ENCODE measurements at regions not wholly inside any gene's neighbourhood (a gene's known extent, or its start where the extent isn't known, plus 50 kb on each side); places are given as distances from the start of the nearest gene placed in this dataset.
"Not testable (repeated sequence)": the region's sequence is repeated elsewhere in the genome, so short reads cannot be mapped to it uniquely, and the experiment has no call there.

DNA sequence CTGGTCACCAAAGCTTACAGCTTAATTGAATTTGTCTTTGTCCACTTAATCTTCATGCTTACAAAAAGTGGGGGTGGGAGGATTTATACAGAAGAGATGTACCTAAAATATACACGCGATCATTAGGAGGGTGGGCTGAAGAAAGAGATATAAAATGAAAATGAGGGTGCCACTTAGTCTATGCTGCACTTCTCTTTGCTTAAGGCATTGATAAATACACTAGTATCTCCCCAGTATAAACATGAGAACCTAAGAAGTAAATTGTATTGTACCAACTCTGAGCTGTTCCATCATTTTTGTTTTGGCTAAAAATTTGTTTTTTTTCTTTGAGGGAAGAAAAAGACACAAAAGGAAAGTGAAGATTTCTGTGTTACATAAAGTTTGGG, 170.8 kb upstream of the ZNF217 start:
- no peak for DNase-seq

DNA sequence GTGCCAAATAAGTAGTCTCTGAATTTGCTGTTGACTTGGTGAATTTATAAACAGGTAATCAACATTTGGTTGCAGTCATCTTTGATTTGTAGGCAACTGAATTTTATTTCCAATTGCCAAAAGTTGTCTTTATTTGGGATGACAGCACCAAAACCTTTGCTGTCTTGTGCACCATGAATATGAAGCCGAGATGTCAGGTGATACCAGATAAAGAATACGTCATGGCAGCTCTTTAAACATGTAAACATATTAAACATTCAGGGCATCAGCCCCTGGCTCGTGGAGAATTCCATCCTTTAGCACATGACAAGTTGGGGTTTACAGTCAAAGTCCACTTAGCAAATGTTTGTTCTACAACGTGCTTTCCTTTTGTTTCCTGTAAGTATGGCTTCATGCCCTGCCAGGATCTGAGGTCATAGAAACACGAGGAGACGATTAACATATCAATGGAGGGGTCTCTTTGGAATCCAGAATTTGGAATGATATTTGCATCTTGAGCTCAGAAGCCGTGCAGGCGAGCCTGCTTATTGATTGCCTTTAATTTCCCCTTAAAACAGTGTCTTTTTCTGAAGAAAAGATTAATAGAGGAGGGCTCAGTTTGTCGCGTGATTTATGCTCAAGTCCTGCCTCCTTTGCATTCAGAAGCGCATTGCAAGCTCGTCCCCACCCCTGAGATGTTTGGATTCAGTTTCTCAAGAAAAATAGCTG, 170.2 kb upstream of the ZNF217 start:
- DNase-seq, result no peak

DNA sequence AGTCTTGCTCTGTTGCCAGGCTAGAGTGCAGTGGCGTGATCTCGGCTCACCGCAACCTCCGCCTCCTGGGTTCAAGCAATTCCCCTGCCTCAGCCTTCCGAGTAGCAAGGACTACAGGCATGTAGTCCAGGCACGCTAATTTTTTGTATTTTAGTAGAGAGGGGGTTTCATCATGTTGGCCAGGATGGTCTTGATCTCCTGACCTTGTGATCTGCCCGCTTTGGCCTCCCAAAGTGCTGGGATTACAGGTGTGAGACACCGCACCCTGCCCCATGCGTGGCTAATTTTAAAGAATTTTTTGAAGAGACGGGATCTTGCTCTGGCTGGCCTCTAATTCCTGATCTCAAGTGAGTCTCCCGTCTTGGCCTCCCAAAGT, 168.8 kb upstream of the ZNF217 start:
- not testable (repeated sequence) for DNase-seq

DNA sequence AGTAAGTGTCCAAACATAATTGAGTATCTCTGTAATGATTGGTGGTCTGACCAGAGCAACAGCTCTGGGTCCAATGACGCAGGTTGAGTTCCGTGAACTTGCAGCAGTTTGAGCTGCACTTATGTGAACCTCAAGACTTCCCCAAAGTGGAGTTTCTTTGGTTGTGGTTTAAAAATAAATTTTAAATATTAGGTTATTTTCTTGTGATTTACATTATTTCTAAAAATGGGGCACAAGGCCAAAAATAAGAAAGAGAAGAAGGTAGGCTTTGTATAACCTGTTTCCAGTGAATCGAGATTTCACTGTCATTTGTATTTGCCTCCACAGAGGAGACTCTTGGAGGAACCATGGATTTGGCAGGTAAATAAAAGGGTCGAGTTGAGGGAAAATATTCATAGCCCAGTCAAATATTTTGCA, 166.4 kb upstream of the ZNF217 start:
- no peak for DNase-seq

DNA sequence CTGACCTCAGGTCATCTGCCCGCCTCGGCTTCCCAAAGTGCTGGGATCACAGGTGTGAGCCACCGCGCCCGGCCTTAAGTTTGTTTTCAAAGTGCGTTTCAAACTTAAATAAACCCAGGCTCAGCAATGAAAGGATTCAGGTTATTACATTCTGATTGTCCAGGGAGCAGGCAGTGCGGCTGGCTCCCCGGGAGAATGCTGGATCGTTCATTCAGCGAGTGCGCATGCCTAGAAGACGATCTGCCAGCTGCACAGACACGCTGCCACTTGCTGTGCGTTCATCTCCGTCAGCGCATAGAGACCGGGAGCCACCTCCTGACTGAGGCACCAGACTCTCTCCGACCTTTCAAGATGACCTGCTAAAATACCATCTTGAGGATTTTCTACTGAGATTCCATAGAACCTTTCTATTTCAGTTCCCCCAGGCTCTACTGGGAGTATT, 163.9 kb upstream of the ZNF217 start:
- no peak for DNase-seq

DNA sequence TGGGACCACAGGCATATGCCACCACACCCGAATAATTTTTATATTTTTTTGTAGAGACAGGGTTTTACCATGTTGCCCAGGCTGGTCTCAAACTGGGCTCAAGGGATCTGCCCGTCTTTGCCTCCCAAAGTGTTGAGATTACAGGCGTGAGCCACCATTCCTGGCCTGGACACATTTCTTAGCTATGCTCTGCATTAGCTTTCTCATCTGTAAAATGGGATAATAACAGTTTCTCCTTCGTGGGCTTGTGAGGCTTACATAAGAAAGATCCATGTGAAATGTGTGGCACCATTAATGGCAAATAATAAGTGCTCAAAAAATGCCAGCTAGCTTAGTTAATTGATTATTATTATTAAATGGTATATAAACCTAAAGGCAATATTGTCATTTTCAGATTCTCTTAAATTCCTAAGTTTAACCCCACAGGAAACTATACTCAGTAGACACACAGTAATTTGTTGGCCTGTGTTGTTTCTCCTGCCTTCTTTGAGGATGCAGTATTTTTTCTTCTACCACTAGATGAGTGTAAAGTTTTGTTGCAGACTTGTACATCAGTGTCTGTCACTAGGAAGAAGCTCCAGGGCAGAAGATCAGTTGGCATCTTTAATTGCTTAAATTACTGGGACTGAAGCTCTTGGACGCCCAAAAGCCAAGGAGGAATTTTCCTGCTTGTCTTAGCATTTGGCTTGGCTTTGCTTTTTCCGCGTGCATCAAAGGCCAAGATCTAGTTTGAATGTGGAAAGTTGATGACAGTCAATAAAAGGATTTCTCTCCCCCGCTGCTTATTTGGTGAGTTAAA, 162.3 kb upstream of the ZNF217 start:
- no peak for DNase-seq

DNA sequence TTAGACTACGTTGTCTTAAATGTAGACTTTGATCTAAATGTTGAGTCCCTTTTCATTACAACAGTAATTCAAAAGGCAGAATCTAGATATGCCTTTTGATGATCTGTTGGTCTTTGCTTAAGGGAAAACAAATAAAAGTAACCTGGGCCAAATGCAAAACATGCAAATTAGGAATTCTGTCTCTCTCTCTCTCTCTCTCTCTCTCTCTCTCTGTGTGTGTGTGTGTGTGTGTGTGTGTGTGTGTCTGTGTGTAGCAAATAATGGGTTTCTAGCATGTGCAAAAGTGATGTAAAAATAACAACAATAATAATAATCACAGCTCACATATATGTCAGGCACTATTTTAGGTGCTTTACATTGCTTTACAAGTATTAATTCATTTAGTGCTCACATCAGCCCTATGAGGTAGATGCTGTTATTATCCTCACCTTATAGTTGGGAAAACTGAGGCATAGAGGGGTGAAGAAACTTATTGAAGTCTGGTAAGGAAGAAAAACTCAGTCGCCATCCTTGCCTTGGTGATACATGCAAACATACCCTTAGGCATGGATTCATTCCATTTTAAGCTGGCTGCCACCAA, 160.3 kb upstream of the ZNF217 start:
- DNase-seq, result no peak

DNA sequence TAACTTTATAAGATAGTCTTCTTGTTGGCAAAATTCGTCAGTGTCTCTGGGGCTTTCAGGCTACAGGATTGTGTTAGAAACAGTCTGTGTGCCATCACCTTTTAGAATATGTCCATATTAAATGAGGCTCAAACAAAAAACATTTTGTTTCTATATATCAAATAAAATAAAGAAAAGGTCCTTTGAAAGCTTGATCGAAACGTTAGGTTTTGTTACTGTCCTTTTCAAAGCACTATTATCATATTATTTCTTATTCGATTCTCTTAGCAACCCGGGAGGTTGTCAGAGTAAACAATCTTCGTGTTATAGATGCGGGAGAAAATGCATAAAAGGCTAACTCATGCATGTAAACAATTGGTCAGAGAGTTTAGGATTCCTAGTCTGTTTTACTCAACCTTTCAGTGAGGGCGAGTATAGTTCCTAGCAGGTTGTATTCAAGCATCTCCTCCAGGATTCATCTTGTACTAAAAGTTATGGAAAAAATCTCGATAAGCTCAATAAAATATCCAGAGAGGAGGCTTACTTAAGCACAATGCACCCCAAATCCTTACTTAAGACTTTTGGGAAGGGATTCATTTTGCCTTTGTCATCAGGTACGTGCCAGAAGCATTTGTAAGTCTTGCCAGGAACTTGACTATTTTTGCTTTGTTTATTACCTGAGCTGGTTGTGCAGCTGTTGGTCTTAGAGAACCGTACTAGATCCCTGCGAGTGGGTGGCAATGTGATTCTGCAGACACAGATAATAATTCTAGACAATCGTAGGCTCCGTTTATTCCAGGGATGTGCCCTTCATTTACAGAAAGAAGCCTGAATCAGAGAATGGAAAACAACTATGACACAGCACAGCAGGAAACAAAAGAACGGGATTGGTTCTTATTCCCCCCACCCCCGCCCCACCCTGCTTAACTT, 159.6 kb upstream of the ZNF217 start:
- DNase-seq, result peak; percentile 19

DNA sequence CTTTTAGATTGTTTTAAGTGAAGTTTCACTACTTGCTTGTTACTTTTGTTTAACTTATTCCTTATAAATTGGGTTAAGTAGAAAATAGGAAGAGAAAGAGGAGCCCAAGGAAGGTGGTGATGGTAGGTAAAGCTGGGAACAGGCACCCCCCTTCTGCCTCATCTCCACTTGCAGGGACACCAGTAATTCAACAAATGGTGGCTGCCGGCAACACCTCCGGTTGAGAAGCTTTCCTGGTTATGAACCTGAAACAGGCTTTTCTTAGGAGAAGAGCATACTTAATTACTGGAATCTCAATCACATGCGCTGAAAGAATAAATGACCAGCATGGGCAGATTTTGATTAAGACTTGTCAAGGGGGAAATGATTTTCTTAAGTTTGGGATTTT, 158.9 kb upstream of the ZNF217 start:
- no peak for DNase-seq

DNA sequence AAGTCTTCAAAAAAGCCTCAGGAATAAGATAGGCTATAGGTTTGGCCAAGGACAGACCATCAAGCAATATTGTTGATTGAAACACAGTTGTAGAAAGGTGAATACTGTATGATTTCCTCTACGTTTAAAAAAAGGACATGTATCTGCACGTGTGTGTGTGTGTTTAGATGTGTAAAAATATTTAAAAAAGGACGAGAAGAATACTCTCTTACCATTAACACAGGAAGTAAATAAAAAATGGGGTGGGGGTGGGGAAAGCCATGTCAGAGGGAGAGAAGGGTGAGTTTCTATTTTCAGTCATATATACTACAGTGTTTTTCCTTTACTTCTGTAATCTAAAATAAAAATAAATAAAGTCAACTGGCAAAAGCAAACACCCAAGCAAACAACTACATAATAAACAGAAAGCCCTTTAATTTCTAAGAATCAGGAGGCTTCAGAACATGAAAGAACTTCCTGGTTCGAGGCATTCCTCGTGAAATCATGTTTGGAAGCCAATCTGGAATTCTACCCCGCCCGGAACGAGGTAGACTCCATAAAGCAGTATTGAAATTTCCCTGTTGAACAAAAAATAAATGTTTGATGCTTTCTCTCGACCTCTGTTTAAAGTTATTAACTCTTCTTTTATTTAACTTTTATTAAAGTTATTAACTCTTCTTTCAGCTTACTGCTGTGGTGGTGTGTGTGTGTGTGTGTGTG, 158.1 kb upstream of the ZNF217 start:
- peak; percentile 33 for DNase-seq

DNA sequence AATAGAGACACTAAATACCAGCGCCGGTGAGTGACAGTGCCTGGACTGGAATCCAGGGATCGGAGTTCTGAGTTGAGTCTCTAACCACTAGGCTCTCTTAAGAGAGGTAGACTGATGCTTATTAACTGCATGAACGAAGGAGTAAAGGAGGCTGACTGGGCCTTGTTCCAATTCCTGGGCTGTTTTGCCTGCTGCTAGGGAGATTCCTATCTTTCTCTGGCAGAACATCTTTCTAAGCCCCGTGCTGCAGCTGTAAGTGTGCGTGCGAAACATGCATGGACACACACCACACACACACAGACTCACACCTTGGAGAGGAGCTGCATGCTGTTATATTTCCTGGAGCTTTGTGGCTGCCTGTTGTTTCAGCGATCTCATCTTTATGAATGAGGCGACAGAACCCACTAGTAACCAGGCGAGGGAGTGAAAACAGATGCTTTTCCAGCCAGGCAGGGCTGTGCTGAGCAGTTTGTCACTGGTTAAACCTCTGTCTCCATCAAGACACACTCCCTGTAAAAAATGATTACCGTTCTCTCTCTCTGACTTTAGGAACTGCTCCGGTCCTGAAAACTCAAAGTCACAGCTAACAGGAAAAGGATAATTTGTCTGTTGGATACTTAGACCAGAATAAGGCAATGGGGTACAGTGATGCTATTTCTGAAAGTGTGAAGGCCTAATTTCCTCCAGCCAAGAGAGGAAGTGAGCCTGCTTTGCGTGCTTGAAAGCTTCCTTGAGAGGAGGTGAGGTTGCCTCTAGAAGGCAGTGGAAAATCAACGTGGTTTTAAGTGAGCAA, 157.4 kb upstream of the ZNF217 start:
- DNase-seq, result peak; percentile 53

DNA sequence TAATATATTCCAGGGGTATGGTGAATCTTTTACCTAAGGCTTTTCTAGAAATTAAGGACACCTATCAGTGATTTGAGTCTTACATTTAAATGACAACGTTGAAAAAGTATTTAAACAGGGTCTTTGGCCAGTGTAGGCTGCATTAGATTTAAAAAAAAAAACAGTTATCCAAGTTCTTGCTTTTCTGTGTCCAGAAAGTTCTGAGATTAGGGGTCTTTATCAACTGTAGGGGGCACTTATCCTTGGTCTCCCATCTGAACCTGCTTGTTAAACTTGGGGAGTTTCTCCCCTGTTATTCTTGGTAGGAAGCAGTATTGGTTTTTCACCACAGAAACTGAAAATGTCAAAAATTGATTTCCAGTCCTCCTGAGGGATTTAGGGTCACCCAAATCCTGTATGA, 155.9 kb upstream of the ZNF217 start:
- DNase-seq, result no peak

DNA sequence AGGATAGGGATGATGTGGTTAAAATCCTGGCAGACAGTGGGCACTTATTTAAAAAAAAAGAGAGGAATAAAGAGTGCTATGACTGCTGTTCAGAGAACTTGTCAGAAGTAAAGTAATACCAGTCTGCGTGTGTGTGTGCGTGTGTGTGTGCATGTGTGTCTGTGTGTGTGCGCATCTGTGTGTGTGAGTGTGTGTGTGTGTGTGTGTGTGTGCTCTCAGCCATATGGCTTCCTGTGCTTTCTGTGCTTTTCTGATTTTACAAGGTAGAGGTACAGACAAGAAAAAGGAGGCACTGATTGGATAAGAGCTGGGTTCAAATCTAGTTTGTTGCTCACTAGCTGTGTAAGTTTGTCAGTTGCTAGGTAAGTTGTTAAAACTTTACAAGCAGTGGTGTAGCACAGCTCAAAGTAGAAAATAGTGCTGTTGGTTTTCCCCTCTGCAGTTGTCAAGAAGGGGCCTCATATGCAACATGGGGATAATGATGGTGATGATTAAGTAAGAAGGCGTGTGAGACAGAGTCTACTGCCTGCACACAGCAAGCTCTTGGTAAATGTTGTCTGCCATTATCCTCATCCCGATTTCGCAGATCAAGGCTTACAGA, 155.3 kb upstream of the ZNF217 start:
- peak; percentile 52 for DNase-seq

DNA sequence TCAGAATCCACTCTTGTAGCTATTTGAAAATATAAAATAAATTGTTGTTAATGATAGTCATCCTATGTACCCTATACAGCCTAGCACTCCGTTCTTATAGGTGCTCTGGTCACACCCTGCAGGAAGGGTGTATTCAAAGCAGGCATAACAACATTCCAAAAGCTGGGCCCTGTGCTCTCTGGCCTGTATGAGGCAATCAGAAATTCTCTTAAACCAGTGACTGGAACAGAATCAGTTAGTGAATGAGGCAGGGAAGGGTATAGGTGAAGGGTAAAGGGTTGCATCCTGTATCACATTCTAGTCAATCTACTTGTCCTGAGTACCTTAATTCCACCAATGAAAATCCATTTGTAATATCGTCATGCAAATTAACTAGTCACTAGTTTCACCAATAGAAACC, 154.5 kb upstream of the ZNF217 start:
- DNase-seq, result no peak

DNA sequence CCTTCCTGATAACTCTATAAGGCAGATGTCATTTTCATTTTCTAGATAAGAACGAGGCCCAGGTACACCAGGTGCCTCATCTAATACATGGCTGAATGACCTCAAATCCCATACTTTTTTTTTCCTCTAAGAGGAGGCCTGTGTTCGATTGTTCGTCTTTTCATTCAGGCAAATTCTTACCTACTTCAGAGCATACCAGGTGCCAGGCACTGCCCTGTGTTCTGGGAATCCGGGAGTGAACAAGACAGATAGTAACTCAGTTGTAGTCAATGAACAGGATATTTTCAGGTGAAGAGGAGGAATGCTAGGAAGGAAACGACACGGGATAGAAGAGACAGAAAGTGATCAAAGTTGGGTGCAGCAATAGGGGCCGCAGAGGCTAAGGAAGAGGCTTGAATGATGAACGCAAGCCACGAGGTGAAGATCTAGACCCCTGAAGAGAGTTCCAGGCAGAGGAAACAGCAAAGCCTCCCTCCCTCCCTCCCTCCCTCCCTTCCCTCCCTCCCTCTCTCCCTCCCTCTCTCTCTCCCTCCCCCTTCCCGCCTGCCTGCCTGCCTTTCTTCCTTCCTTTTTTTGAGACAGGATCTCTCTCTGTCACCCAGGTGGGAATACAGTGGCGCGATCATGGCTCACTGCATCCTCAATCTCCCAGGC, 150.1 kb upstream of the ZNF217 start:
- DNase-seq, result no peak

DNA sequence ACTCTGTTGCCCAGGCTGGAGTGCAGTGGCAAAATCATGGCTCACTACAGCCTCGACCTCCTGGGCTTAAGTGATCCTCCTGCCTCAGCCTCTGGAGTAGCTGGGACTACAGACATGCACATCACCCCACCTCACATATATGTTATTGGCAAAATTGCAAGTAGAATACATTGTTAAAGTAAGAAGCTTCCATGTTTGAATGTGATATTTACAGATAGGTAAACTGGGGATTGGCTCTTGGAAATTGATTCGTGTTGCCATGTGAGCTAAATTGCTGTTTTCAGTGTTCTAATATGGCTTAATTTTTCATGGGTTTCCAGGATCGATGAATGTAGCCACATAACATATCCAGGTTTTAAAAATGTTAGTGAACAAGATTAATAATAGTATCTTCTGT, 149.0 kb upstream of the ZNF217 start:
- no peak for DNase-seq

DNA sequence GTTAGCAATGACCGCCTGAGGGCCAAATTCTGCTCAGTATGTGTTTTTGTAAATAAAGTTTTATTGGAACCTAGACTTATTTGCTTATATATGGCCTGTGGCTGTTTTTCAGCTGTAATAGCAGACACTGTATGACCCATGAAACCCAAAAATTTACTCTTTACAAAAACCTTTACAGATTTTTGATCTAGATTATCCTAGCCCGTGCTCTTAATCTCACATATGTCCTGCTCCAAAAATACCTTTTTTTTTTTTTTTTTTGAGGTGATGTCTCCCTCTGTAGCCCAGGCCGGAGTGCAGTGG, 148.0 kb upstream of the ZNF217 start:
- DNase-seq, result no peak

DNA sequence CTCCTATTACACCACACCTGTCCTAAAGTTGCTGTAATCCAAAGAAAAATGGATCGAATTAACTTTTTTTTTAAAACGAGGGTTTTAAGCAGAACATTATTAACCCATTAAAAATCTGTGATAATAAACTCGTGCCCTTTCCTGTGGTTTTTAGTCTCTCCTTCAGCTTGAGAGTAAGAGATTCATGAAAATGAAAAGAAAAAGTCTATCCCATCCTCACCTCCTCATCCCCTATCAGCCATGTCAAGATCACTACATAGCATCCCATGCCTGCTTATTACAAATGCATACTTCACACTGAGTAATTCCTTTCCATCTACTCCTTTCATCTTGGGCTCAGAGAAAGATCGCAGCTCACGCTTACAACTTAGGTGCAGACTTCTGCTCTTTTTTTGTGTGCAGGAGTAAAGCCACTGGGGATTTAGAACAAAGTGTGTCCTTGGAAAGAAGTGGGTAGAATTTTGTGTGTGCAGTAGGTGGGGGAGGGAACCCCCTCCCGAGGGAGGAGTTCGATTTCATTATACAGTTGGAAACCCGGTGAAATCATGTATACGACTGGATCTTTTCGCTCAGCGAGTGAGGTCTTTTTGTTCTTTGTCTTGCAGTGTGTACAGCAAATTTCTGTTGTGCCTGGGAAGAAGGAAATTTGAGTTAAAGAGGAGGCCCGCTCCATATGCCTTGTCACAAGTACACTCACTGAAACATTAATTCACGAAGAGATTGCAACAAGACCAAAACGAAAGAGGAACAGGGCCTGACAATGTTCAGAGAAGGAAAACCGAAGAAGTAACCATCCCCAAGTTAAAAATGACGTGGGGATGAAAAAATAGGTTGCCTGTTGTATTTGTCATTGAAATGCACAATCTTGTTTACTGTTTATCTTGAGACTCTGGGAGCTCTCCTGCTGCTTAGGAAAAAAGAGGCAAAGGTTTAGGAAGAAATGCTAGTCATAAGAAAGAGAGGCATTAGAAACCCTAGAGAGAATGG, 146.5 kb upstream of the ZNF217 start:
- peak; percentile 21 for DNase-seq
